C4-2B (cell line): ENCODE measurements at regions not wholly inside any gene's neighbourhood (a gene's known extent, or its start where the extent isn't known, plus 50 kb on each side); places are given as distances from the start of the nearest gene placed in this dataset.

Source experiments
- CTCF ChIP-seq: fragments of 450-650 bp; conservative IDR thresholded peaks from 2 replicates; pipeline ENCODE4 v1.5.1; 2017; ENCODE audit warnings: mild to moderate bottlenecking
- ZFX ChIP-seq: fragments of 450-650 bp; IDR thresholded peaks from 2 replicates; pipeline ENCODE4 v1.6.1; 2017

- TF ChIP-seq CTCF (no peak), ZFX (no peak)
Observed at GRCh38 chr19:30739394-30739793, 367.2 kb downstream of the ZNF536 start.
